NT2/D1 (cell line): ENCODE measurements at regions not wholly inside any gene's neighbourhood (a gene's known extent, or its start where the extent isn't known, plus 50 kb on each side); places are given as distances from the start of the nearest gene placed in this dataset.
"Not testable (repeated sequence)": the region's sequence is repeated elsewhere in the genome, so short reads cannot be mapped to it uniquely, and the experiment has no call there.

ENCODE experiments used
- DNase-seq: peaks from one replicate; pipeline ENCODE4 v3.0.0-alpha.2; 2011; ENCODE audit warnings: low read depth, low spot score
- H3K27me3 ChIP-seq: 2 replicates; pipeline ENCODE4 v1.6.0; 2011; ENCODE audit warnings: mild to moderate bottlenecking; ENCODE audit not compliant: insufficient read length, insufficient read depth
- H3K36me3 ChIP-seq: 2 replicates; pipeline ENCODE4 v1.6.1; 2011; ENCODE audit warnings: mild to moderate bottlenecking, low read length, mixed read lengths; ENCODE audit not compliant: insufficient read depth, insufficient read length
- H3K4me1 ChIP-seq: 2 replicates; pipeline ENCODE4 v1.5.1; 2011; ENCODE audit not compliant: insufficient read depth, insufficient read length
- H3K4me3 ChIP-seq: 2 replicates; pipeline ENCODE4 v1.5.1; 2011; ENCODE audit warnings: low read depth; ENCODE audit not compliant: insufficient read length
- H3K9ac ChIP-seq: 2 replicates; pipeline ENCODE4 v1.6.0; 2011; ENCODE audit warnings: low read depth; ENCODE audit not compliant: insufficient read length
- H3K9me3 ChIP-seq: 2 replicates; pipeline ENCODE4 v1.5.1; 2011; ENCODE audit warnings: mild to moderate bottlenecking, low read length; ENCODE audit not compliant: insufficient read depth
- SUZ12 ChIP-seq: IDR thresholded peaks from 2 replicates; pipeline ENCODE4 v1.6.1; 2011; ENCODE audit not compliant: insufficient read length, insufficient read depth; ENCODE audit errors: extremely low read depth
- YY1 ChIP-seq: IDR thresholded peaks from 2 replicates; pipeline ENCODE4 v1.6.1; 2011; ENCODE audit not compliant: insufficient read length, insufficient read depth
- ZNF274 ChIP-seq: IDR thresholded peaks from 2 replicates; pipeline ENCODE4 v1.6.1; 2011; ENCODE audit warnings: mild to moderate bottlenecking, low read depth, low read length

GRCh38 chr2:242041816-242042215, 172.3 kb downstream of the RTP5 start:
- Histone ChIP-seq H3K9ac (no peak overlapping the region), H3K36me3 (no peaks in the 10 kb centered on the region), H3K4me1 (peaks cover 5% of the 10 kb centered on the region), H3K27me3 (peaks cover 96% of the 10 kb centered on the region), H3K9me3 (peaks cover 23% of the 10 kb centered on the region; the same call in 1 of the 2 replicates), H3K4me3 (no peak overlapping the region)
- TF ChIP-seq SUZ12, result no peak
- no peak for TF ChIP-seq YY1
- no peak for TF ChIP-seq ZNF274
- DNase-seq, result no peak

- H3K27me3 ChIP-seq, result peaks cover 91% of the 10 kb centered on the region
- TF ChIP-seq YY1, result no peak
- no peak for TF ChIP-seq SUZ12
- no peak for TF ChIP-seq ZNF274
- peaks cover 37% of the 10 kb centered on the region for H3K9me3 ChIP-seq
- H3K9ac ChIP-seq, result no peak overlapping the region
- peaks cover 4% of the 10 kb centered on the region for H3K4me1 ChIP-seq
- no peak overlapping the region for H3K4me3 ChIP-seq
- H3K36me3 ChIP-seq, result no peaks in the 10 kb centered on the region
- DNase-seq, result no peak
Observed at GRCh38 chr2:242043538-242044312, 174.2 kb downstream of the RTP5 start.

GRCh38 chr2:242044313-242044590, 174.7 kb downstream of the RTP5 start:
- Histone ChIP-seq H3K4me3 (no peak overlapping the region), H3K27me3 (peaks cover 91% of the 10 kb centered on the region), H3K9ac (no peak overlapping the region), H3K4me1 (no peaks in the 10 kb centered on the region), H3K36me3 (no peaks in the 10 kb centered on the region), H3K9me3 (peaks cover 42% of the 10 kb centered on the region)
- no peak for TF ChIP-seq SUZ12
- no peak for TF ChIP-seq YY1
- TF ChIP-seq ZNF274, result no peak
- DNase-seq, result no peak

- H3K9ac ChIP-seq, H3K4me1 ChIP-seq, H3K36me3 ChIP-seq, DNase-seq, H3K4me3 ChIP-seq: not testable (repeated sequence)
- Histone ChIP-seq H3K9me3 (peaks cover 43% of the 10 kb centered on the region), H3K27me3 (peaks cover 90% of the 10 kb centered on the region)
Observed at GRCh38 chr2:242045596-242046144, 176.1 kb downstream of the RTP5 start.

- Histone ChIP-seq H3K4me3 (no peak overlapping the region), H3K9ac (no peak overlapping the region), H3K9me3 (peaks cover 43% of the 10 kb centered on the region), H3K4me1 (no peaks in the 10 kb centered on the region), H3K27me3 (peaks cover 90% of the 10 kb centered on the region), H3K36me3 (no peaks in the 10 kb centered on the region)
- DNase-seq, result no peak
- TF ChIP-seq YY1, result no peak
- TF ChIP-seq SUZ12, result peak; percentile 52
Observed at GRCh38 chr2:242046206-242046826, 176.8 kb downstream of the RTP5 start.

- H3K4me1 ChIP-seq, result no peaks in the 10 kb centered on the region
- TF ChIP-seq ZNF274 (no peak), SUZ12 (no peak), YY1 (no peak)
- H3K9ac ChIP-seq, result no peak overlapping the region
- H3K27me3 ChIP-seq, result peaks cover 89% of the 10 kb centered on the region
- H3K36me3 ChIP-seq, result no peaks in the 10 kb centered on the region
- H3K9me3 ChIP-seq, result peaks cover 36% of the 10 kb centered on the region
- H3K4me3 ChIP-seq, result no peak overlapping the region
- DNase-seq, result no peak
Observed at GRCh38 chr2:242047963-242048362, 178.4 kb downstream of the RTP5 start.

- Histone ChIP-seq H3K9ac (no peak overlapping the region), H3K4me3 (no peak overlapping the region), H3K27me3 (peaks cover 89% of the 10 kb centered on the region), H3K4me1 (no peaks in the 10 kb centered on the region), H3K9me3 (peaks cover 36% of the 10 kb centered on the region), H3K36me3 (no peaks in the 10 kb centered on the region)
- DNase-seq, result no peak
- TF ChIP-seq YY1 (no peak), SUZ12 (no peak), ZNF274 (no peak)
Observed at GRCh38 chr2:242048479-242048878, 178.9 kb downstream of the RTP5 start.

- H3K9me3 ChIP-seq, result peaks cover 36% of the 10 kb centered on the region
- not testable (repeated sequence) for H3K36me3 ChIP-seq, H3K4me3 ChIP-seq, H3K9ac ChIP-seq, H3K4me1 ChIP-seq, DNase-seq
- H3K27me3 ChIP-seq, result peaks cover 89% of the 10 kb centered on the region
Observed at GRCh38 chr2:242049492-242049891, 180.0 kb downstream of the RTP5 start.
